ENCODE measurements at regions not wholly inside any gene's neighbourhood (a gene's known extent, or its start where the extent isn't known, plus 50 kb on each side); places are given as distances from the start of the nearest gene placed in this dataset.

DNA sequence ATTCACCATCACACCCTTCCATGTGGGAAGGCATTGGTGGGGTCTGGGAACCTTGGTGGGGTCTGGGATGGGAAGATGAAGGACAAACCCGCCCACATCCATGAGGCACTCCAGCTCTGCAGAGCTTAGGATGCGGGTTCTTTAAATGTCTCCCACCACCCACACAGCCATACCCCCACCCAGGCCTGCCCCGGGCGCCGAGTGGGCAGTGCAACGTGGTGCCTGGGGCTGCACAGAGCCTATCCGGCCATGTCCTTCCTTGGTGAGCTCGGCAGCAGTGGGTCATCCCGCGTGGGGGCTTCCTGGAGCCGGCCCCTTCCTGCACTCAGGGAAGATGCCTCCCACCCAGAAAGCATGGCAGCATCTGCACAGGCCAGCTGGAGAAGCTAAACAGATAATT, 163.5 kb upstream of the TCERG1L start:
- TF ChIP-seq, protein P1, sequence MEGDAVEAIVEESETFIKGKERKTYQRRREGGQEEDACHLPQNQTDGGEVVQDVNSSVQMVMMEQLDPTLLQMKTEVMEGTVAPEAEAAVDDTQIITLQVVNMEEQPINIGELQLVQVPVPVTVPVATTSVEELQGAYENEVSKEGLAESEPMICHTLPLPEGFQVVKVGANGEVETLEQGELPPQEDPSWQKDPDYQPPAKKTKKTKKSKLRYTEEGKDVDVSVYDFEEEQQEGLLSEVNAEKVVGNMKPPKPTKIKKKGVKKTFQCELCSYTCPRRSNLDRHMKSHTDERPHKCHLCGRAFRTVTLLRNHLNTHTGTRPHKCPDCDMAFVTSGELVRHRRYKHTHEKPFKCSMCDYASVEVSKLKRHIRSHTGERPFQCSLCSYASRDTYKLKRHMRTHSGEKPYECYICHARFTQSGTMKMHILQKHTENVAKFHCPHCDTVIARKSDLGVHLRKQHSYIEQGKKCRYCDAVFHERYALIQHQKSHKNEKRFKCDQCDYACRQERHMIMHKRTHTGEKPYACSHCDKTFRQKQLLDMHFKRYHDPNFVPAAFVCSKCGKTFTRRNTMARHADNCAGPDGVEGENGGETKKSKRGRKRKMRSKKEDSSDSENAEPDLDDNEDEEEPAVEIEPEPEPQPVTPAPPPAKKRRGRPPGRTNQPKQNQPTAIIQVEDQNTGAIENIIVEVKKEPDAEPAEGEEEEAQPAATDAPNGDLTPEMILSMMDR (IDR thresholded peaks at IDR 0.05; ENCODE audit: insufficient read depth in 1 of 2, low read depth in 1 of 2, low read length in 1 of 2, severe bottlenecking in 1 of 2, unreplicated experiment in 1 of 2) = no peak
- POLR2A ChIA-PET = no interaction called here
- no peak for DNase-seq
- Mint-ChIP-seq H3K9me3 (ENCODE audit: unreplicated experiment) (no peaks in the 10 kb centered on the region), H3K4me1 (ENCODE audit: low read depth, unreplicated experiment) (no peaks in the 10 kb centered on the region), H3K27me3 (ENCODE audit: insufficient read depth, unreplicated experiment) (peaks cover 8% of the 10 kb centered on the region), H3K4me3 (ENCODE audit: unreplicated experiment) (no peak overlapping the region), H3K36me3 (ENCODE audit: insufficient read depth, unreplicated experiment) (no peaks in the 10 kb centered on the region), H3K27ac (ENCODE audit: unreplicated experiment) (no peak overlapping the region)
- Histone ChIP-seq H3K4me3 (ENCODE audit: low read depth, low read length) (no peak overlapping the region), H3K36me3 (ENCODE audit: control insufficient read depth, insufficient read depth, low read length) (no peaks in the 10 kb centered on the region), H3K4me1 (no peaks in the 10 kb centered on the region), H3K9me3 (no peaks in the 10 kb centered on the region), H3K27me3 (replicated peaks; ENCODE audit: control insufficient read depth, insufficient read depth, low read length) (no peaks in the 10 kb centered on the region)
- intact Hi-C loops (cut with micrococcal nuclease; ENCODE audit: unreplicated experiment) = no loop called here
- CTCF ChIA-PET = no interaction called here
- no TSS peak for BruUV-seq (replicated peaks)

DNA sequence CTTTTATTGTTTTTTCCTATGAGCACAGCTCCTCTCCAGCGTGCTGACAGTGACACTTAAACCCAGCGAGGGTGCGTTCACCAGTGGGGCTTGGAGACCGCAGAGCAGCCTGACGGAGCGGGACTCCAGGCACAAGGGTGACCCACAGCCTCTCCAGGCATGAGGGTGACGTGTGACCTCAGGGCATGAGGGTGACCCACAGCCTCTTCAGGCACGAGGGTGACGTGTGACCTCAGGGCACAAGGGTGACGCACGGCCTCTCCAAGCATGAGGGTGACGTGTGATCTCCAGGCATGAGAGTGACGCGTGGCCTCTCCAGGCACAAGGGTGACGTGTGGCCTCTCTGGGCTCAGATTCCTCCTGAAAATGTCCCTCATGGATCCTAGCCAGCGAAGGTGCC, 164.3 kb upstream of the TCERG1L start:
- no peaks in the 10 kb centered on the region for H3K9me3 Mint-ChIP-seq (ENCODE audit: unreplicated experiment)
- Histone ChIP-seq H3K4me1 (no peaks in the 10 kb centered on the region), H3K9me3 (no peaks in the 10 kb centered on the region), H3K27me3 (replicated peaks; ENCODE audit: control insufficient read depth, insufficient read depth, low read length) (no peaks in the 10 kb centered on the region), H3K4me3 (ENCODE audit: low read depth, low read length) (no peak overlapping the region), H3K36me3 (ENCODE audit: control insufficient read depth, insufficient read depth, low read length) (no peaks in the 10 kb centered on the region)
- H3K27me3 Mint-ChIP-seq (ENCODE audit: insufficient read depth, unreplicated experiment) = peaks cover 9% of the 10 kb centered on the region
- TF ChIP-seq, protein P1 (IDR thresholded peaks at IDR 0.05; ENCODE audit: insufficient read depth in 1 of 2, low read depth in 1 of 2, low read length in 1 of 2, severe bottlenecking in 1 of 2, unreplicated experiment in 1 of 2) = no peak
- intact Hi-C loops (cut with micrococcal nuclease; ENCODE audit: unreplicated experiment) = no loop called here
- no TSS peak for BruUV-seq (replicated peaks)
- no peaks in the 10 kb centered on the region for H3K36me3 Mint-ChIP-seq (ENCODE audit: insufficient read depth, unreplicated experiment)
- DNase-seq = no peak
- POLR2A ChIA-PET = no interaction called here
- no peaks in the 10 kb centered on the region for H3K4me1 Mint-ChIP-seq (ENCODE audit: low read depth, unreplicated experiment)
- H3K4me3 Mint-ChIP-seq (ENCODE audit: unreplicated experiment) = no peak overlapping the region
- CTCF ChIA-PET = no interaction called here
- H3K27ac Mint-ChIP-seq (ENCODE audit: unreplicated experiment) = no peak overlapping the region

DNA sequence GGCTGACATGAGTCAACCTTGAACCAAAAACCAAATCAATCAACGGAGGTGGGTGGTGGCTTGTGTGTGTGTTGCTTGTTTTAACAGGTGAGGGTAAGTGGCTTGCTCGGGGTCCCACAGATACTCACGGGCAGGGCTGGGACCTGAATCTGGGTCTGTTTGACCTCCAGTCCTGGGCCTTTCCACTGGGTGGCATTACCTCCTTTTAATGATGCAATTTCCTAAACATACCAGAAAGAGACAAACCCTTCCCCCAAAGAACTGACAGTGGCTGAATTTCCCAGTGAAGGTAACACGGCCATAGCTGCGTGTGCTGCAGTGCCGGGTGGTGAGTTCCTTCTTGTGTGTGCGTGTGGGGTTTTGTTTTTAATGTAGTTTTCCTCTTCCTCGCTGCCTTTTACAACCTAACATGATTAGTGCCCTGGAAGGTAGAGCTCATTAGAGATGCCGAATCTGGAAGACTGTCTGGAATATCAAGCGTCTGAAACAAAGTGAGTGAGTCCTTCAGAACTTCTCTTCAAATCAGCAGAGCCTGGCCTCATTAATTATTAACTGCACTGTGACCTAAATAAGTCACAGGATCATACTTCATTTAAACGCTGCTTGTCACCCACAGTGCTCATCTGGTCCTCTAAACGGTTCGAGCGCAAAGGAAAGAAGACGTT, 166.1 kb upstream of the TCERG1L start:
- H3K36me3 Mint-ChIP-seq (ENCODE audit: insufficient read depth, unreplicated experiment) = no peaks in the 10 kb centered on the region
- H3K27me3 Mint-ChIP-seq (ENCODE audit: insufficient read depth, unreplicated experiment) = peaks cover 6% of the 10 kb centered on the region
- CTCF ChIA-PET = interaction anchor here (0.6 kb wide), 1 partner anchor 660 kb away, joined by 3 read pairs; no protein-coding TSS in a partner anchor
- no peak overlapping the region for H3K4me3 Mint-ChIP-seq (ENCODE audit: unreplicated experiment)
- H3K27me3 ChIP-seq (replicated peaks; ENCODE audit: control insufficient read depth, insufficient read depth, low read length) = no peaks in the 10 kb centered on the region
- H3K36me3 ChIP-seq (ENCODE audit: control insufficient read depth, insufficient read depth, low read length) = no peaks in the 10 kb centered on the region
- BruUV-seq (replicated peaks) = no TSS peak
- H3K9me3 ChIP-seq = no peaks in the 10 kb centered on the region; the same call in 1 of the 2 replicates
- no peak overlapping the region for H3K4me3 ChIP-seq (ENCODE audit: low read depth, low read length)
- TF ChIP-seq, protein P1 (IDR thresholded peaks at IDR 0.05; ENCODE audit: insufficient read depth in 1 of 2, low read depth in 1 of 2, low read length in 1 of 2, severe bottlenecking in 1 of 2, unreplicated experiment in 1 of 2) = no peak
- no peak for DNase-seq
- no peaks in the 10 kb centered on the region for H3K4me1 Mint-ChIP-seq (ENCODE audit: low read depth, unreplicated experiment)
- POLR2A ChIA-PET = no interaction called here
- H3K27ac Mint-ChIP-seq (ENCODE audit: unreplicated experiment) = no peak overlapping the region
- no peaks in the 10 kb centered on the region for H3K4me1 ChIP-seq
- peaks cover 6% of the 10 kb centered on the region for H3K9me3 Mint-ChIP-seq (ENCODE audit: unreplicated experiment)
- intact Hi-C loops (cut with micrococcal nuclease; ENCODE audit: unreplicated experiment) = no loop called here

Measured in Caco-2 (cell line).